HCT116 (cell line): ENCODE measurements at regions not wholly inside any gene's neighbourhood (a gene's known extent, or its start where the extent isn't known, plus 50 kb on each side); places are given as distances from the start of the nearest gene placed in this dataset.

ENCODE experiments used
- CTCF ChIP-seq, 3 experiments: fragments of 200-600 bp in 1 of 3; sonication (generic) in 1 of 3; IDR thresholded peaks in 2 of 3; conservative IDR thresholded peaks in 1 of 3; 2 replicates each; pipeline ENCODE4 v1.5.1; 2012 to 2017; ENCODE audit warnings: low read depth in 2 of 3, low read length in 2 of 3, antibody characterized with exemption in 1 of 3, borderline replicate concordance in 1 of 3, control low read depth in 1 of 3, mild to moderate bottlenecking in 1 of 3, mixed read lengths in 1 of 3, mixed run types in 1 of 3, moderate library complexity in 1 of 3; ENCODE audit not compliant: insufficient read depth in 1 of 3
- MAX ChIP-seq: IDR thresholded peaks from 2 replicates; pipeline ENCODE4 v1.6.1; 2012
- POLR2A ChIP-seq: IDR thresholded peaks from 2 replicates; pipeline ENCODE4 v1.7.0; 2011; ENCODE audit warnings: borderline replicate concordance; ENCODE audit not compliant: insufficient read depth, insufficient read length; ENCODE audit errors: extremely low read depth
- SP1 ChIP-seq: IDR thresholded peaks from 2 replicates; pipeline ENCODE4 v1.6.1; 2012; ENCODE audit warnings: low read depth

- TF ChIP-seq CTCF (IDR thresholded peaks at IDR 0.05 in 2 of 3, conservative IDR thresholded peaks at IDR 0.05 in 1 of 3; ENCODE audit: borderline replicate concordance in 1 of 3, insufficient read depth in 1 of 3, low read depth in 2 of 3, low read length in 2 of 3): no peak
- TF ChIP-seq SP1: no peak
- no peak for TF ChIP-seq POLR2A
- no peak for TF ChIP-seq MAX
These were observed 210.0 kb upstream of the PRDM1 start for GRCh38 chr6:105875974-105876640.
